ENCODE measurements at regions not wholly inside any gene's neighbourhood (a gene's known extent, or its start where the extent isn't known, plus 50 kb on each side); places are given as distances from the start of the nearest gene placed in this dataset.

DNA sequence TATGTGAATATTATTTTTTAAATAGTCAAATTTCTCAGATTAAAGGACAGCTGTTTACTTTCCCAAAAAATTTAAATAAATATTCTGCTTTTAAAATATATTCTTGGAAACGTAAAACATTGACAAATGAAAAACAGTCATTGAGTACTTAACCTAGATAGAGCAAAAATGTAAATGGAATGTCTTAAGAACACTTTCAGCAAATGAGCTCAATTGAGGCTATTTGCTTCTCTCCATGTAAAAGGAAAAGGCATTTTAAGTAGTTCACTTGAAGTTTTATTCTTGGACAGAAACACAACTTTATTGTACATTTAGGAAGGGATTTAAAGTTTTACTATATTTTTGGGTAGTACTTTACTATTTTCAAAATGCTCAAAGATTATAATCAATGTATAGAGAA, 983.6 kb upstream of the TYRP1 start:
- H3K36me3 Mint-ChIP-seq (ENCODE audit: unreplicated experiment): no peaks in the 10 kb centered on the region
- no peak overlapping the region for H3K27ac Mint-ChIP-seq (ENCODE audit: unreplicated experiment)
- no peak for DNase-seq (ENCODE audit: extremely low spot score, unreplicated experiment)
- no peak overlapping the region for H3K4me3 Mint-ChIP-seq (ENCODE audit: unreplicated experiment)
- TF ChIP-seq, protein P1, sequence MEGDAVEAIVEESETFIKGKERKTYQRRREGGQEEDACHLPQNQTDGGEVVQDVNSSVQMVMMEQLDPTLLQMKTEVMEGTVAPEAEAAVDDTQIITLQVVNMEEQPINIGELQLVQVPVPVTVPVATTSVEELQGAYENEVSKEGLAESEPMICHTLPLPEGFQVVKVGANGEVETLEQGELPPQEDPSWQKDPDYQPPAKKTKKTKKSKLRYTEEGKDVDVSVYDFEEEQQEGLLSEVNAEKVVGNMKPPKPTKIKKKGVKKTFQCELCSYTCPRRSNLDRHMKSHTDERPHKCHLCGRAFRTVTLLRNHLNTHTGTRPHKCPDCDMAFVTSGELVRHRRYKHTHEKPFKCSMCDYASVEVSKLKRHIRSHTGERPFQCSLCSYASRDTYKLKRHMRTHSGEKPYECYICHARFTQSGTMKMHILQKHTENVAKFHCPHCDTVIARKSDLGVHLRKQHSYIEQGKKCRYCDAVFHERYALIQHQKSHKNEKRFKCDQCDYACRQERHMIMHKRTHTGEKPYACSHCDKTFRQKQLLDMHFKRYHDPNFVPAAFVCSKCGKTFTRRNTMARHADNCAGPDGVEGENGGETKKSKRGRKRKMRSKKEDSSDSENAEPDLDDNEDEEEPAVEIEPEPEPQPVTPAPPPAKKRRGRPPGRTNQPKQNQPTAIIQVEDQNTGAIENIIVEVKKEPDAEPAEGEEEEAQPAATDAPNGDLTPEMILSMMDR (IDR thresholded peaks at IDR 0.05): no peak
- H3K9me3 Mint-ChIP-seq (ENCODE audit: unreplicated experiment): peaks cover 16% of the 10 kb centered on the region
- H3K27me3 Mint-ChIP-seq (ENCODE audit: unreplicated experiment): no peaks in the 10 kb centered on the region
- H3K4me1 Mint-ChIP-seq (ENCODE audit: unreplicated experiment): no peaks in the 10 kb centered on the region

GRCh38 chr9:11713077-11713476, 980.1 kb upstream of the TYRP1 start:
- Mint-ChIP-seq H3K9me3 (ENCODE audit: unreplicated experiment) (peaks cover 11% of the 10 kb centered on the region), H3K27ac (ENCODE audit: unreplicated experiment) (no peak overlapping the region), H3K36me3 (ENCODE audit: unreplicated experiment) (no peaks in the 10 kb centered on the region), H3K4me1 (ENCODE audit: unreplicated experiment) (no peaks in the 10 kb centered on the region), H3K4me3 (ENCODE audit: unreplicated experiment) (no peak overlapping the region), H3K27me3 (ENCODE audit: unreplicated experiment) (no peaks in the 10 kb centered on the region)
- no peak for DNase-seq (ENCODE audit: extremely low spot score, unreplicated experiment)
- TF ChIP-seq, protein P1 (IDR thresholded peaks at IDR 0.05): no peak

- no peak overlapping the region for H3K27ac Mint-ChIP-seq (ENCODE audit: unreplicated experiment)
- H3K9me3 Mint-ChIP-seq (ENCODE audit: unreplicated experiment): peaks cover 10% of the 10 kb centered on the region
- DNase-seq (ENCODE audit: extremely low spot score, unreplicated experiment): no peak
- no peaks in the 10 kb centered on the region for H3K4me1 Mint-ChIP-seq (ENCODE audit: unreplicated experiment)
- H3K27me3 Mint-ChIP-seq (ENCODE audit: unreplicated experiment): no peaks in the 10 kb centered on the region
- H3K4me3 Mint-ChIP-seq (ENCODE audit: unreplicated experiment): no peak overlapping the region
- H3K36me3 Mint-ChIP-seq (ENCODE audit: unreplicated experiment): no peaks in the 10 kb centered on the region
- TF ChIP-seq, protein P1 (IDR thresholded peaks at IDR 0.05): no peak
Measured at GRCh38 chr9:11722957-11723356, 970.2 kb upstream of the TYRP1 start.

DNA sequence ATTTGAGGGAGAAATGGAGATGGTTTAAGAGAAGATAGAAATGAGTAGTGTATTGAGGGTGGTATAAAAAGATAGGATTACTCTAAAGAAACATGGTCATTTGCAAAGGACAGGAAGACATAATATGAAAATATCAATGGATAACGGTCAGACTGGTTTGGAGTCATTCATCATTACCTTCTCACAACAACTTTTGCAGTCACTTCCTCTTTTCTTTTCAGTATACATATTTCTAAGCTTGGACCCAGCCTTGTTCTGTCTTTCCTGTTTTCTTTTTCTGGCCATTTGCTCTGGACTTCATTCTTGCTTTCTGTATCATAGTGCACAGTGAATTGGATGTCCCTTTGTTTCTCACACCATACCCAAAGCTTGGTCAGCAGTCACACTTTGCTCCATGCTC, 966.5 kb upstream of the TYRP1 start:
- H3K9me3 Mint-ChIP-seq (ENCODE audit: unreplicated experiment): peaks cover 10% of the 10 kb centered on the region
- no peak overlapping the region for H3K27ac Mint-ChIP-seq (ENCODE audit: unreplicated experiment)
- DNase-seq (ENCODE audit: extremely low spot score, unreplicated experiment): no peak
- H3K36me3 Mint-ChIP-seq (ENCODE audit: unreplicated experiment): no peaks in the 10 kb centered on the region
- H3K27me3 Mint-ChIP-seq (ENCODE audit: unreplicated experiment): no peaks in the 10 kb centered on the region
- H3K4me3 Mint-ChIP-seq (ENCODE audit: unreplicated experiment): no peak overlapping the region
- TF ChIP-seq, protein P1 (IDR thresholded peaks at IDR 0.05): no peak
- H3K4me1 Mint-ChIP-seq (ENCODE audit: unreplicated experiment): no peaks in the 10 kb centered on the region

GRCh38 chr9:11735391-11735790, 957.8 kb upstream of the TYRP1 start:
- Mint-ChIP-seq H3K4me3 (ENCODE audit: unreplicated experiment) (no peak overlapping the region), H3K36me3 (ENCODE audit: unreplicated experiment) (no peaks in the 10 kb centered on the region), H3K27ac (ENCODE audit: unreplicated experiment) (no peak overlapping the region), H3K27me3 (ENCODE audit: unreplicated experiment) (no peaks in the 10 kb centered on the region), H3K9me3 (ENCODE audit: unreplicated experiment) (peaks cover 38% of the 10 kb centered on the region), H3K4me1 (ENCODE audit: unreplicated experiment) (no peaks in the 10 kb centered on the region)
- no peak for DNase-seq (ENCODE audit: extremely low spot score, unreplicated experiment)
- TF ChIP-seq, protein P1 (IDR thresholded peaks at IDR 0.05): no peak

All from osteocyte (in vitro differentiated cells).